Mesothelial cell of epicardium (in vitro differentiated cells): ENCODE measurements at regions not wholly inside any gene's neighbourhood (a gene's known extent, or its start where the extent isn't known, plus 50 kb on each side); places are given as distances from the start of the nearest gene placed in this dataset.
A peak's percentile ranks its signal among the peaks of the same experiment; 100 is the strongest.

Source experiments
- DNase-seq, 2 experiments: peaks; one replicate each; pipeline ENCODE4 v3.0.0; 2021; ENCODE audit warnings: low spot score in 2 of 2; ENCODE audit not compliant: unreplicated experiment in 2 of 2
- H3K27ac Mint-ChIP-seq: 2 replicates; pipeline ENCODE4 v1.8.0; 2021; ENCODE audit warnings: mixed read lengths
- H3K27me3 Mint-ChIP-seq: 2 replicates; pipeline ENCODE4 v1.8.0; 2021; ENCODE audit warnings: low read depth, mixed read lengths
- H3K36me3 Mint-ChIP-seq: 2 replicates; pipeline ENCODE4 v1.8.0; 2021; ENCODE audit warnings: mixed read lengths
- H3K4me1 Mint-ChIP-seq: 2 replicates; pipeline ENCODE4 v1.8.0; 2021; ENCODE audit warnings: mixed read lengths
- H3K4me3 Mint-ChIP-seq: 2 replicates; pipeline ENCODE4 v1.8.0; 2021; ENCODE audit warnings: mild to moderate bottlenecking, moderate library complexity, mixed read lengths
- H3K9me3 Mint-ChIP-seq: 2 replicates; pipeline ENCODE4 v1.8.0; 2021; ENCODE audit warnings: mixed read lengths
- CTCF ChIP-seq: fragments of 200-600 bp; sonication (generic); IDR thresholded peaks from one replicate; pipeline ENCODE4 v1.5.0; 2021; ENCODE audit warnings: antibody characterized with exemption; ENCODE audit not compliant: unreplicated experiment

GRCh38 chr12:130281153-130281799, 56.4 kb upstream of the PIWIL1 start:
- peaks cover 14% of the 10 kb centered on the region for H3K9me3 Mint-ChIP-seq
- H3K27me3 Mint-ChIP-seq: peaks cover 20% of the 10 kb centered on the region
- H3K4me3 Mint-ChIP-seq: no peak overlapping the region
- no peaks in the 10 kb centered on the region for H3K4me1 Mint-ChIP-seq
- DNase-seq: peak in 1 of 2 experiments; percentile 79
- H3K36me3 Mint-ChIP-seq: no peaks in the 10 kb centered on the region
- peak; percentile 79 for TF ChIP-seq CTCF
- H3K27ac Mint-ChIP-seq: no peak overlapping the region

GRCh38 chr12:130286041-130286440, 51.6 kb upstream of the PIWIL1 start:
- no peak overlapping the region for H3K27ac Mint-ChIP-seq
- peaks cover 14% of the 10 kb centered on the region for H3K9me3 Mint-ChIP-seq
- TF ChIP-seq CTCF: no peak
- H3K4me3 Mint-ChIP-seq: no peak overlapping the region
- H3K27me3 Mint-ChIP-seq: peaks cover 19% of the 10 kb centered on the region
- peaks cover 3% of the 10 kb centered on the region for H3K4me1 Mint-ChIP-seq
- H3K36me3 Mint-ChIP-seq: no peaks in the 10 kb centered on the region
- DNase-seq: no peak

- Mint-ChIP-seq H3K9me3 (peaks cover 18% of the 10 kb centered on the region), H3K4me1 (peaks cover 3% of the 10 kb centered on the region), H3K36me3 (no peaks in the 10 kb centered on the region)
Observed at GRCh38 chr12:130286741-130287440, 50.8 kb upstream of the PIWIL1 start.

More at GRCh38 chr12:130286741-130287440, 50.8 kb upstream of the PIWIL1 start:
- no peak for TF ChIP-seq CTCF
- Mint-ChIP-seq H3K27ac (no peak overlapping the region), H3K27me3 (peaks cover 16% of the 10 kb centered on the region), H3K4me3 (no peak overlapping the region)
- no peak for DNase-seq
